Colonic mucosa (tissue), 4 donors: ENCODE measurements at regions not wholly inside any gene's neighbourhood (a gene's known extent, or its start where the extent isn't known, plus 50 kb on each side); places are given as distances from the start of the nearest gene placed in this dataset.

Experiments
- DNase-seq: peaks from one replicate; pipeline ENCODE4 v3.0.0-alpha.2; 2020
- H3K27ac ChIP-seq: fragments of 200-600 bp; one replicate; pipeline ENCODE4 v1.8.0; 2021
- H3K27me3 ChIP-seq: fragments of 200-600 bp; one replicate; pipeline ENCODE4 v1.8.0; 2021
- H3K36me3 ChIP-seq: fragments of 200-600 bp; one replicate; pipeline ENCODE4 v1.8.0; 2021
- H3K4me1 ChIP-seq: fragments of 200-600 bp; one replicate; pipeline ENCODE4 v1.8.0; 2021; ENCODE audit warnings: mild to moderate bottlenecking
- H3K4me3 ChIP-seq: fragments of 200-600 bp; one replicate; pipeline ENCODE4 v1.8.0; 2021
- H3K9ac ChIP-seq, 2 donors: one replicate each; pipeline ENCODE4 v1.7.0; 2013; ENCODE audit warnings: control low read depth in 2 of 2, low read depth in 2 of 2, low read length in 2 of 2
- H3K9me3 ChIP-seq: fragments of 200-600 bp; one replicate; pipeline ENCODE4 v1.8.0; 2021
- CTCF ChIP-seq: fragments of 200-600 bp; IDR thresholded peaks from one replicate; pipeline ENCODE4 v1.8.0; 2022; ENCODE audit warnings: antibody characterized with exemption, mild to moderate bottlenecking
- intact Hi-C: fragments of 100-400 bp; cut with DNase I; formaldehyde crosslinking; loops from one replicate; pipeline ENCODE4 v1.14.1; 2022
- donor health status: healthy.
- donor health status: DM: no; HTN: no; CAD: no.
- donor health status: DM: no; HTN: no; CAD: no.

DNA sequence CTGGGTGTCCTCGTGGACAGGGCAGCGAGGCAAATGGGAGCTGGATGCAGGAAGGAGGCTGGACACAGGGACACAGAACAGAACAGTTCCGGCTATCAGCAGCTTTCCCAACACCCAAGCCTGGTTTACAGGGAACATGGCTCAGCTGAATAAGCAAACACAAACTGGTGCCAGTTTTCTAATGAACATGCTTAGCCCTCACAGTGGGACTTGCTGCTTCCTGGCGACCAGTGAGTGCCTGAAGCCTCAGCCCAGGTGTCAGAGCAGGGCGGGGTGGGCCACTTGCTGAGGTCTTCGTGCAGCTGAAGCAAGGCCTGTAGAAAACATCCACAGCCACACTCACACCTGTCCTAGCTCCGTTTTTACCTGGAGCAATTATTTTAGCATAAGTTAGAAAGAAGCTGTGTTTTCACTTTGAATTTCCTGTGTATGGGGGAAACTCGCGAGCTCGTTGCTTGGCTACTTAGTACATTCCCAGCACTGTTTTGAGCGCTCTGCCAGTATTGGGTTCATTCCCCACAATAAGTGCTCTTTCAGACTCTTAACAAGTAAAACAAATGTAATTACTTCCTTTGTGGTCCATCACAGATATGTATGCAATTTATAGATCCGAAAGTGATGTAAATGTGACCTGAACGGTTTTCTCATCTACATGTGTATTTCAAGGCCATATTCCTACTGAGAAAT lies 261.2 kb upstream of the SHH start:
- no peaks in the 10 kb centered on the region for H3K27me3 ChIP-seq
- no peak overlapping the region for H3K4me3 ChIP-seq
- H3K4me1 ChIP-seq, result no peaks in the 10 kb centered on the region
- H3K27ac ChIP-seq, result no peak overlapping the region
- no peaks in the 10 kb centered on the region for H3K36me3 ChIP-seq
- TF ChIP-seq CTCF, result no peak
- no peak for DNase-seq
- no peak overlapping the region for H3K9ac ChIP-seq
- intact Hi-C loops, result no loop called here
- no peaks in the 10 kb centered on the region for H3K9me3 ChIP-seq

DNA sequence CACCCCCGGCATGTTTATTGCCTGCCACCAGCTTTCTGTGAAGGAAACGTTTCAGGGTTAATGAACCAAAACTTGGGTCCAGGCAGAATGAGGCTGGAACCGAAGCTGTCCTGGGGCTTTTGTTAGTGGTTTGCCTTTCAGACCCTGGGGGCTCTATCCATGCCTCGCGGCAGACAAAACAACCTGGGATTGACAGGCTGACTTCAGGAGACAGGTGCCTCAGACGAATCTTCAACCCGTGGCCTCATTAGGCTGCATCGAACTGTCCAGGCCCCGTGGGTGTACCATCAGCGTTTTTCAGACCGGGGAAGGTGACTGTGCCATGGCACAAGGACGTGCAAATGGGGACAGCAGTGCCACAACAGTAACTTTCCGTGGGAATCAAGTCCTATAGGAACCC lies 259.3 kb upstream of the SHH start:
- Histone ChIP-seq H3K36me3 (no peaks in the 10 kb centered on the region), H3K9me3 (no peaks in the 10 kb centered on the region), H3K27ac (no peak overlapping the region), H3K4me1 (no peaks in the 10 kb centered on the region), H3K9ac (no peak overlapping the region), H3K27me3 (no peaks in the 10 kb centered on the region), H3K4me3 (no peak overlapping the region)
- no peak for TF ChIP-seq CTCF
- intact Hi-C loops, result no loop called here
- no peak for DNase-seq

DNA sequence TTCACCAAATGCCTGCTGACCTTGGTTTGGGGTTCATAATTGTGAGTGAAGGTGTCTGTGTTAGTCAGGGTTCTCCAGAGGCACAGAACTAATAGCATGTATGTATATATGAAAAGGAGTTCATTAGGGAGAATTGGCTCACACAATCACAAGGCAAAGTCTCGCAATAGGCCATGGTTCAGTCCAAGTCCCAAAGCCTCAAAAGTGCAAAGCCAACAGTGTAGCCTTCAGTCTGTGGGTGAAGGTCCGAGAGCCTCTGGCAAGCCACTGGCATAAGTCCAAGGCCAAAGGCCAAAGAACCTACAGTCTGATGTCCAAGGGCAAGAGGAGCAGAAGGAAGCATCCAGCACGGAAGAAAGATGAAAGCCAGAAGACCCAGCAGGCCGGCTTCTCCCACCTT lies 257.6 kb upstream of the SHH start:
- Histone ChIP-seq H3K36me3 (no peaks in the 10 kb centered on the region), H3K4me1 (no peaks in the 10 kb centered on the region), H3K9ac (no peak overlapping the region), H3K27ac (no peak overlapping the region), H3K4me3 (no peak overlapping the region), H3K27me3 (no peaks in the 10 kb centered on the region), H3K9me3 (no peaks in the 10 kb centered on the region)
- TF ChIP-seq CTCF, result no peak
- DNase-seq, result no peak
- intact Hi-C loops, result no loop called here

DNA sequence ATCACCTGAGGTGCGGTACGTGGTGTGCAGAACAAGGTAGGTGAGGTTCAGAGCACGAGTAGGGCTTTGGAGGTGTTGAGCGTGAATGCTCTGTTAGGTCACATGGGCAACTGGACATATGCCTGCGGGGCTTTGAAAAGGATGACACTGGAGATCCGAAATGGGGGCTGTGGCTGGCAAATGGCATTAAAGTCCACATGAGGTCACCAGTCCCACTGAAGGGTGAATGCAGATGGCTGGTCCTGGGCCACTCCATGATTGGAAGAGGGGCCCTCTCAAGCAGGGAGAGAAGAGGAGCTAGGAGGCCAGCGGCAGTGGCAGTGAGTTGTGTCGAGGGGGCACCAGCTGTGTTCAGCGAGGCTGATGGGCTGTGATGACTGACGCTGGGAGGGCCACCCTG lies 254.9 kb upstream of the SHH start:
- intact Hi-C loops, result no loop called here
- Histone ChIP-seq H3K9ac (no peak overlapping the region), H3K27ac (no peak overlapping the region), H3K4me3 (no peak overlapping the region), H3K9me3 (no peaks in the 10 kb centered on the region), H3K4me1 (no peaks in the 10 kb centered on the region), H3K36me3 (no peaks in the 10 kb centered on the region), H3K27me3 (no peaks in the 10 kb centered on the region)
- no peak for TF ChIP-seq CTCF
- DNase-seq, result no peak

DNA sequence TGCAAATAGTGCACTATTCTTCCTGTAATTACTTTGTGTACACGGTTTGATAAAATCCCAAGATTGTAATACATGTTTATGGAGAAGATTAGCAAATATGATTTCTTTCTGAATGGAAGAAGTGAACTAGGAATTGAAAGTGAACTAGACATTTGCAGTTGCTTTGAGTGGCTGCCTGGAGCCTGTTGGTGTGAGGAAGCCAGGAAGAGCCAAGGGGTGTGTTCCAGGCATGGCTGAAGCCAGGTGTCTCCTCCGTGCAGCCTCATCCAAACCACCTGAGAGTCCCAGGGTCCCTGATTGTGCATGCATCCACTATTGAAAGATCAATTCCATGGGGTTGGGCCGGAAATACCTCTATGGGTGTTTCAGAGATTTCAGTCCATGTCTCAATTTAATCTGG lies 253.1 kb upstream of the SHH start:
- no peak for TF ChIP-seq CTCF
- H3K27ac ChIP-seq, result no peak overlapping the region
- H3K4me3 ChIP-seq, result no peak overlapping the region
- intact Hi-C loops, result no loop called here
- H3K9ac ChIP-seq, result no peak overlapping the region
- no peaks in the 10 kb centered on the region for H3K9me3 ChIP-seq
- H3K4me1 ChIP-seq, result no peaks in the 10 kb centered on the region
- H3K36me3 ChIP-seq, result no peaks in the 10 kb centered on the region
- no peaks in the 10 kb centered on the region for H3K27me3 ChIP-seq
- DNase-seq, result no peak
